ENCODE measurements at regions not wholly inside any gene's neighbourhood (a gene's known extent, or its start where the extent isn't known, plus 50 kb on each side); places are given as distances from the start of the nearest gene placed in this dataset.

DNA sequence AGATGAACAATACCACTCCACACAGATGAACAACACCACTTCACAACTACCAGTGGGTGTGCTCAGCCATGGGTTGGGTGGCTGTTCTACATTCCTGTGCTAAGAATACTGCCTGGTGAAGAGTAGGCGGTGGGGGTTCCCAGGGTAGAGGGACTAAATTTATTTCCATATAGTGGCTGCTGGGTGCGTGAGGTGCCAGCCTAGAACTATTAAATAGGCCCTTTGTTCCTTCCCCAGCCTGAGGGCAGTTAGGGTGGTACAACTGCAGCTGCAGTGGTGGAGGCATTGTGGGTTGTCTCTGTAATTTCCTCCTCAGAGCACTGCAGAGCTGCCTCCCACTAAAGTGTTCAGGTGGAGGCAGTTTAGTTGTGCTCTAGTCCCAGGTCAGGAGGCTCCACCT is 618.4 kb downstream of the MMUT start:
- no peak overlapping the region for H3K4me3 ChIP-seq
- intact Hi-C loops (cut with DNase I), result no loop called here
- no peaks in the 10 kb centered on the region for H3K27me3 ChIP-seq
- H3K36me3 ChIP-seq, result no peaks in the 10 kb centered on the region
- 73 to 88% (median 85%) methylated on average over 2 of the region's 2 CpGs for WGBS, 4 donors
- peaks cover 0 to 35% (median 19%) of the 10 kb centered on the region in 12 donors for H3K9me3 ChIP-seq
- TF ChIP-seq POLR2A (IDR thresholded peaks at IDR 0.05), result no peak
- no peak for TF ChIP-seq CTCF (IDR thresholded peaks at IDR 0.05)
- no peaks in the 10 kb centered on the region for H3K4me1 ChIP-seq
- DNase-seq (no peak), ATAC-seq (no peak)
- no peak overlapping the region for H3K27ac ChIP-seq

DNA sequence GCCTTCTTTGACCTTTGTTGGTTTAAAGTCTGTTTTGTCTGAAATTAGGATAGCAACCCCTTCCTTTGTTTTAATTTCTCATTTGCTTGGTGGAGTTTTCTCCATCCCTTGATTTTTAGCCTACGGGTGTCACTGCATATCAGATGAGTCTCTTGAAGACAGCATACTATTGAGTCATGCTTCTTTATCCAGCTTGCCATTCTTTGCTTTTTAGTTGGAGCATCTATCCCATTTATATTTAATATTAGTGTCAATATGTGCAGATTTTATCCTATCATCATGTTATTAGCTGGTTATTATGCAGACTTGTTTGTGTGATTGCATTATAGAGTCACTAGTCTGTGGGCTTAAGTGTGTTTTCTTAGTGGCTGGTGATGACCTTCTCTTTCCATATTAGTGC is 622.2 kb downstream of the MMUT start:
- Histone ChIP-seq H3K4me1 (no peaks in the 10 kb centered on the region), H3K9me3 (peaks cover 0 to 37% (median 19%) of the 10 kb centered on the region in 12 donors), H3K36me3 (no peaks in the 10 kb centered on the region), H3K27me3 (no peaks in the 10 kb centered on the region), H3K27ac (no peak overlapping the region), H3K4me3 (no peak overlapping the region)
- no peak for ATAC-seq
- no peak for DNase-seq
- WGBS, 4 donors, result 86 to 96% (median 91%) methylated on average over 1 of the region's 1 CpG
- no peak for TF ChIP-seq CTCF (IDR thresholded peaks at IDR 0.05)
- no peak for TF ChIP-seq POLR2A (IDR thresholded peaks at IDR 0.05)
- intact Hi-C loops (cut with DNase I), result no loop called here

GRCh38 chr6:48839206-48839605 is 623.8 kb downstream of the MMUT start:
- no peak for ATAC-seq
- Histone ChIP-seq H3K9me3 (peaks cover 0 to 37% (median 19%) of the 10 kb centered on the region in 12 donors), H3K4me3 (no peak overlapping the region), H3K4me1 (no peaks in the 10 kb centered on the region), H3K27ac (no peak overlapping the region), H3K27me3 (no peaks in the 10 kb centered on the region), H3K36me3 (no peaks in the 10 kb centered on the region)
- TF ChIP-seq POLR2A (IDR thresholded peaks at IDR 0.05) (no peak), CTCF (IDR thresholded peaks at IDR 0.05) (no peak)
- WGBS, 4 donors, result 6 to 13% (median 11%) methylated on average over 2 of the region's 2 CpGs
- intact Hi-C loops (cut with DNase I), result no loop called here
- DNase-seq, result no peak

DNA sequence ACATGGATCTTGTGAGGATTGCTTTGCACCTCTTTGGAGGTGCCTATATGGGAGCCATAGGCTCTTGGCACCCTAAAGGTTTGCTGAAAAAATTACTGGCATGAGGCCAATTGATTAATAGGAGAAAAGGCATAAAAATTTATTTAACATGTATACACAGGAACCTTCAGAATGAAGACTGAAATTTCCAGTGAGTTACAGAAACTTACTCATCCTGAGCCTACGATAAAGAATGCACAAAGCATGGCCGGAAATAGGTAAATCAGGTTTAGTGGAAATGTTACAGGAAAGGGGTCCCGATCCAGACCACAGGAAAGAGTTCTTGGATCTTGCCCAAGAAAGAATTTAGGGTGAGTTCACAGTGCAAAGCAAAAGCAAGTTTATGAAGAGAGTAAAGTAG is 625.3 kb downstream of the MMUT start:
- DNase-seq (no peak), ATAC-seq (no peak)
- Histone ChIP-seq H3K9me3 (peaks cover 0 to 33% (median 19%) of the 10 kb centered on the region in 12 donors), H3K27ac (no peak overlapping the region), H3K27me3 (no peaks in the 10 kb centered on the region), H3K4me1 (no peaks in the 10 kb centered on the region), H3K36me3 (no peaks in the 10 kb centered on the region), H3K4me3 (no peak overlapping the region)
- no peak for TF ChIP-seq POLR2A (IDR thresholded peaks at IDR 0.05)
- no peak for TF ChIP-seq CTCF (IDR thresholded peaks at IDR 0.05)
- intact Hi-C loops (cut with DNase I), result no loop called here
- 73 to 77% (median 75%) methylated on average over 3 of the region's 3 CpGs for WGBS, 4 donors
